ENCODE measurements at regions not wholly inside any gene's neighbourhood (a gene's known extent, or its start where the extent isn't known, plus 50 kb on each side); places are given as distances from the start of the nearest gene placed in this dataset.

GRCh38 chr5:21244982-21245381, 1257.0 kb upstream of the CDH18 start:
- TF ChIP-seq CTCF (conservative IDR thresholded peaks at IDR 0.05; ENCODE audit: low read depth, low read length) = no peak
- TF ChIP-seq EZH2 (IDR thresholded peaks at IDR 0.05; ENCODE audit: borderline replicate concordance, low read depth, low read length, poor library complexity, severe bottlenecking) = no peak

All from A673 (cell line).